Panc1 (cell line): ENCODE measurements at regions not wholly inside any gene's neighbourhood (a gene's known extent, or its start where the extent isn't known, plus 50 kb on each side); places are given as distances from the start of the nearest gene placed in this dataset.

Experiments used
- TF ChIP-seq, protein P1 (sequence below): fragments of 450-650 bp; IDR thresholded peaks from 2 replicates; pipeline ENCODE4 v1.5.1; 2017; ENCODE audit warnings: mild to moderate bottlenecking
- TF ChIP-seq, protein P2 (sequence below), 2 experiments: IDR thresholded peaks; 2 replicates each; pipeline ENCODE4 v1.6.1; 2011 to 2012; ENCODE audit warnings: low read depth in 2 of 2, control low read depth in 1 of 2, low read length in 1 of 2, mild to moderate bottlenecking in 1 of 2, moderate library complexity in 1 of 2; ENCODE audit not compliant: insufficient read depth in 1 of 2

DNA sequence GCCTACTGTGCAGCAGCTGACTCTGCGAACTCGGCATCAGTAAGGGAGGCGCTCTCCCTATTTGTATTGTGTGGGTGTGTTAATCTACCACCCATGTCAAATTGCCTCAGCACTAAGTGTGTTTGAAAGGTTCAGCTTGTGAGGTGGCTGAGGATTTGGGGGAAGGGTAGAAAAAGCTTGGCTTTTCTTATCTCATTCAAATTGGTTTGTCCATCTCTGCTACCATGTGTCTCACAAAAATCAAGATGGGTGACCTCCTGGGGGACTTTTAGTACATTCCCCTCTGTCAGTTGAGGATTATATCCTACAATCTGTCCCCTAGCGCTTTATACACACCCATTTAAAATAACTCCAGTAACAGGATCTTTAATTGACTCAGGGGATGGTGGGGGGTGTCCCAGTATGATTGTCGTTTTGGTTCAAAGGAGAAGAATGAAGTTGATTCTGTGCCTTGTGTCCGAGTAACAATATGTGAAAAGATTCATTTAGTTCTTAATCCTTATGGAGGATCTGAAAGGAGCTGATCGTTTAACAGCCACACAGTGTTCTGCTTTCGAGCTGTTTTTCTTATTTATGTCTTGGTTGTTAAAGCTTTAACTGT, 609.6 kb downstream of the PKHD1 start:
- TF ChIP-seq, protein P1, sequence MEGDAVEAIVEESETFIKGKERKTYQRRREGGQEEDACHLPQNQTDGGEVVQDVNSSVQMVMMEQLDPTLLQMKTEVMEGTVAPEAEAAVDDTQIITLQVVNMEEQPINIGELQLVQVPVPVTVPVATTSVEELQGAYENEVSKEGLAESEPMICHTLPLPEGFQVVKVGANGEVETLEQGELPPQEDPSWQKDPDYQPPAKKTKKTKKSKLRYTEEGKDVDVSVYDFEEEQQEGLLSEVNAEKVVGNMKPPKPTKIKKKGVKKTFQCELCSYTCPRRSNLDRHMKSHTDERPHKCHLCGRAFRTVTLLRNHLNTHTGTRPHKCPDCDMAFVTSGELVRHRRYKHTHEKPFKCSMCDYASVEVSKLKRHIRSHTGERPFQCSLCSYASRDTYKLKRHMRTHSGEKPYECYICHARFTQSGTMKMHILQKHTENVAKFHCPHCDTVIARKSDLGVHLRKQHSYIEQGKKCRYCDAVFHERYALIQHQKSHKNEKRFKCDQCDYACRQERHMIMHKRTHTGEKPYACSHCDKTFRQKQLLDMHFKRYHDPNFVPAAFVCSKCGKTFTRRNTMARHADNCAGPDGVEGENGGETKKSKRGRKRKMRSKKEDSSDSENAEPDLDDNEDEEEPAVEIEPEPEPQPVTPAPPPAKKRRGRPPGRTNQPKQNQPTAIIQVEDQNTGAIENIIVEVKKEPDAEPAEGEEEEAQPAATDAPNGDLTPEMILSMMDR = no peak
- TF ChIP-seq, protein P2, sequence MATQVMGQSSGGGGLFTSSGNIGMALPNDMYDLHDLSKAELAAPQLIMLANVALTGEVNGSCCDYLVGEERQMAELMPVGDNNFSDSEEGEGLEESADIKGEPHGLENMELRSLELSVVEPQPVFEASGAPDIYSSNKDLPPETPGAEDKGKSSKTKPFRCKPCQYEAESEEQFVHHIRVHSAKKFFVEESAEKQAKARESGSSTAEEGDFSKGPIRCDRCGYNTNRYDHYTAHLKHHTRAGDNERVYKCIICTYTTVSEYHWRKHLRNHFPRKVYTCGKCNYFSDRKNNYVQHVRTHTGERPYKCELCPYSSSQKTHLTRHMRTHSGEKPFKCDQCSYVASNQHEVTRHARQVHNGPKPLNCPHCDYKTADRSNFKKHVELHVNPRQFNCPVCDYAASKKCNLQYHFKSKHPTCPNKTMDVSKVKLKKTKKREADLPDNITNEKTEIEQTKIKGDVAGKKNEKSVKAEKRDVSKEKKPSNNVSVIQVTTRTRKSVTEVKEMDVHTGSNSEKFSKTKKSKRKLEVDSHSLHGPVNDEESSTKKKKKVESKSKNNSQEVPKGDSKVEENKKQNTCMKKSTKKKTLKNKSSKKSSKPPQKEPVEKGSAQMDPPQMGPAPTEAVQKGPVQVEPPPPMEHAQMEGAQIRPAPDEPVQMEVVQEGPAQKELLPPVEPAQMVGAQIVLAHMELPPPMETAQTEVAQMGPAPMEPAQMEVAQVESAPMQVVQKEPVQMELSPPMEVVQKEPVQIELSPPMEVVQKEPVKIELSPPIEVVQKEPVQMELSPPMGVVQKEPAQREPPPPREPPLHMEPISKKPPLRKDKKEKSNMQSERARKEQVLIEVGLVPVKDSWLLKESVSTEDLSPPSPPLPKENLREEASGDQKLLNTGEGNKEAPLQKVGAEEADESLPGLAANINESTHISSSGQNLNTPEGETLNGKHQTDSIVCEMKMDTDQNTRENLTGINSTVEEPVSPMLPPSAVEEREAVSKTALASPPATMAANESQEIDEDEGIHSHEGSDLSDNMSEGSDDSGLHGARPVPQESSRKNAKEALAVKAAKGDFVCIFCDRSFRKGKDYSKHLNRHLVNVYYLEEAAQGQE (IDR thresholded peaks at IDR 0.05; ENCODE audit: insufficient read depth in 1 of 2, low read depth in 2 of 2, low read length in 1 of 2) = no peak
